NT2/D1 (cell line): ENCODE measurements at regions not wholly inside any gene's neighbourhood (a gene's known extent, or its start where the extent isn't known, plus 50 kb on each side); places are given as distances from the start of the nearest gene placed in this dataset.
A peak's percentile ranks its signal among the peaks of the same experiment; 100 is the strongest.

Experiments used
- DNase-seq: peaks from one replicate; pipeline ENCODE4 v3.0.0-alpha.2; 2011; ENCODE audit warnings: low read depth, low spot score
- H3K27me3 ChIP-seq: 2 replicates; pipeline ENCODE4 v1.6.0; 2011; ENCODE audit warnings: mild to moderate bottlenecking; ENCODE audit not compliant: insufficient read length, insufficient read depth
- H3K36me3 ChIP-seq: 2 replicates; pipeline ENCODE4 v1.6.1; 2011; ENCODE audit warnings: mild to moderate bottlenecking, low read length, mixed read lengths; ENCODE audit not compliant: insufficient read depth, insufficient read length
- H3K4me1 ChIP-seq: 2 replicates; pipeline ENCODE4 v1.5.1; 2011; ENCODE audit not compliant: insufficient read depth, insufficient read length
- H3K4me3 ChIP-seq: 2 replicates; pipeline ENCODE4 v1.5.1; 2011; ENCODE audit warnings: low read depth; ENCODE audit not compliant: insufficient read length
- H3K9ac ChIP-seq: 2 replicates; pipeline ENCODE4 v1.6.0; 2011; ENCODE audit warnings: low read depth; ENCODE audit not compliant: insufficient read length
- H3K9me3 ChIP-seq: 2 replicates; pipeline ENCODE4 v1.5.1; 2011; ENCODE audit warnings: mild to moderate bottlenecking, low read length; ENCODE audit not compliant: insufficient read depth
- SUZ12 ChIP-seq: IDR thresholded peaks from 2 replicates; pipeline ENCODE4 v1.6.1; 2011; ENCODE audit not compliant: insufficient read length, insufficient read depth; ENCODE audit errors: extremely low read depth
- YY1 ChIP-seq: IDR thresholded peaks from 2 replicates; pipeline ENCODE4 v1.6.1; 2011; ENCODE audit not compliant: insufficient read length, insufficient read depth
- ZNF274 ChIP-seq: IDR thresholded peaks from 2 replicates; pipeline ENCODE4 v1.6.1; 2011; ENCODE audit warnings: mild to moderate bottlenecking, low read depth, low read length

DNA sequence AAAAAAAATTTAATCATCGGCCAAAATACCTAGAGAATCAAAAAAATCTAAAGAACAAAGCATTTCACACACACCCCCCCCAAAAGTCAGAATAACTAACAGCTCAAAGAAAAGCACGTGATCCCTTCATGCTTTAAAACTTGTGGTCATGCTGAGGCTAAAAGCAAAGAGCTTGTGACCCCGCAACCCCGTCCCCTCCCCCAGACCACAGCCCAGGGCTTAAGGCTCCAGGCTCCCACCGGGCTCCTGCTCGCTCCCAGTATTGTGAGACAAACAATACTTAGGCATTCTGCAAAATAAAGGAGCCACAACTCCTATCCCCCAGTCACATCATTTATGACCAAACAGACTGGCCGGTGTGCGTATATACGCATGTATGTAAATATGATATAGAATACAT lies 62.1 kb upstream of the CCDC160 start:
- H3K9ac ChIP-seq = no peak overlapping the region
- peak; percentile 58 for DNase-seq
- H3K27me3 ChIP-seq = no peaks in the 10 kb centered on the region

DNA sequence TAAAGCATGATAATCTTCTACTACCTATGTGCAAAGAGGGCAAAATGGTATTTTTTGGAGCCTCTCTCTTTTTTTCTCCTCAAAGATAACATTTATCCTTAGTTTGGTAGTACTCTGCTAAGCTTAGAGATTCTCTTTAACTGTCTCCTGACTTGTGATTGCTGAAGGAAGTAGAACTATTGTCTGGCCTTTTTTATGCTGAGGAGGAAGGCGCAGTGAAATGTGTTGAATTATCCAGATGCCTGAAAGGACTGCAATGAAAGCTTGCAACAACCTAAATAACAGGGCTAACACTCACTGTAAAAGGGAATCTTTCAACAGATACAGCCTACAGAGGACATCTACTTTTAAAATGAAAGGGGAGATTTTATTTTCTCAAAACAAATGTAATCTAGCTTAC lies 59.5 kb upstream of the CCDC160 start:
- H3K9me3 ChIP-seq = no peaks in the 10 kb centered on the region
- no peaks in the 10 kb centered on the region for H3K4me1 ChIP-seq
- no peak overlapping the region for H3K4me3 ChIP-seq
- H3K36me3 ChIP-seq = no peaks in the 10 kb centered on the region
- no peaks in the 10 kb centered on the region for H3K27me3 ChIP-seq
- H3K9ac ChIP-seq = no peak overlapping the region
- TF ChIP-seq YY1 (no peak), SUZ12 (no peak), ZNF274 (no peak)
- no peak for DNase-seq

More for the DNA sequence above, 62.1 kb upstream of the CCDC160 start:
- TF ChIP-seq ZNF274 = no peak
- no peak for TF ChIP-seq YY1
- no peak for TF ChIP-seq SUZ12
- Histone ChIP-seq H3K36me3 (peaks cover 3% of the 10 kb centered on the region), H3K4me1 (no peaks in the 10 kb centered on the region), H3K4me3 (no peak overlapping the region), H3K9me3 (no peaks in the 10 kb centered on the region)

DNA sequence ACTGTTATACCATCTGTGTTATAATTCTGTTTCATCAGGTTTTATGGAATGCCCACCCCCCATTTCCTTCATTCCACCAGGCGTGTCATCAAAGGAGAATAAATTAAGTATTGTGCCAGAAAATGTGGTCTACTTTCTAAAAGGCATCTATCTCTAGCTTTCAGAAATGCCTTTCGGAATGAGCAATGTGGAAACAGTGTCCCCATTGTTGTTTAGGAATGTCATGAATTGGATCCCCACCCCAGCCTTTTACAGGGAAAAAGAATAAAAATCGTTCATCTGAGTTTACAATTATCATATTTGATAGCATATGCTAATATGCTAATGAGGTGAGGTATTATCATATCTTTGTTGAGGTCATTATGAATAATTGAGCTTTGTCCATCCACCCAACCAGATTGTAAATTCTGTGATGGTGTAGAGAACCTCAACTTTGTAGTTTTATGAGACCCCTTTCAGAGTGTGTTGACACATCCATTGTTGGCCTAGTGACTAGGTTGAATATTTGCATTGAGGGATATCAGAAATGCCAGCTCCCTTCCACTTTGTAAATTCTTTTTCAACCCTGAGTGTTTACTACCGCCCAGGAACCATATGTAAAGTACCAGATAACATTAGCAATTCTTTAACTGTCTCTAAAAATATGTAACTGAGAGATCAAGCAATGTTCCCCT lies 56.2 kb upstream of the CCDC160 start:
- H3K4me3 ChIP-seq = no peak overlapping the region
- no peaks in the 10 kb centered on the region for H3K36me3 ChIP-seq
- no peaks in the 10 kb centered on the region for H3K9me3 ChIP-seq
- TF ChIP-seq ZNF274 (no peak), YY1 (no peak), SUZ12 (no peak)
- H3K27me3 ChIP-seq = no peaks in the 10 kb centered on the region
- no peak for DNase-seq
- H3K4me1 ChIP-seq = no peaks in the 10 kb centered on the region
- H3K9ac ChIP-seq = no peak overlapping the region

DNA sequence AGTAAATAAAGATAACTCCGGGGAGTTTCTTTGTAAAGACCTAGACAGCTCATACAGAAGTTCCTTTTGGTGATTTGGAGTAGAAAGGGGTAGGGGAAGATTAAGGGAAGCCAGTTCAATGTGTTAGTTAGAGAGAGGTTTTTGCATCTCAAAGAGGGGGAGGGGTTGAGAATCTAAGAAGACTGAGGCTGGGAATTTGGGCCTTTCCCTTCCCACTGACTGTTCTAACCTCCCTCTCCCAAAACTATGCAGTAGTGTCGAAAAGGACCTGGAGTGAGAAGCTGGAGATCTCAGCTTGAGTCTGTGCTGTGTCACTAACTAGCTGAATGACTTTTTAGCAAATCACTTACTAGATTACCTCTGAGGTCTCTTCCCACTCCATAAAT lies 55.7 kb upstream of the CCDC160 start:
- Histone ChIP-seq H3K4me3 (no peak overlapping the region), H3K27me3 (no peaks in the 10 kb centered on the region), H3K9me3 (no peaks in the 10 kb centered on the region), H3K36me3 (no peaks in the 10 kb centered on the region), H3K4me1 (no peaks in the 10 kb centered on the region), H3K9ac (no peak overlapping the region)
- DNase-seq = peak; percentile 72
- TF ChIP-seq ZNF274 = no peak
- TF ChIP-seq YY1 = no peak
- TF ChIP-seq SUZ12 = no peak

DNA sequence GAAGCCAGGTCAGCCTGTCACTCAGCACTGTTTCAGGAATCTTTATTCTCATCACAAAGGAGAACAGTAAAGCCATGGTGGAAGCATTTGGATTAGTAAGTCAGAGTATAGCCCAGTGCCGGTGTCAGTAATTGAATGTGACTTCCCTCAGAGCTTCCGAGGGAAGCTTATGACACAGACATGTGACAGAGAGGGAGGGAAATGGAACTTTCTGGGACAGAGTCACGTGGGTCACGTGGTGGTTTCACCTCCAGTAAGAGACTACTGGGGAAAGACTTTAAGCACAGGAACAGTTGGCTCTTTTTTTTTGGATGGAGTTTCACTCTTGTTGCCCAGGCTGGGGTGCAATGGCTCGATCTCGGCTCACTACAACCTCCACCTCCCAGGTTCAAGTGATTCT lies 53.3 kb upstream of the CCDC160 start:
- H3K4me1 ChIP-seq = no peaks in the 10 kb centered on the region
- no peak overlapping the region for H3K4me3 ChIP-seq
- DNase-seq = no peak
- no peaks in the 10 kb centered on the region for H3K27me3 ChIP-seq
- no peaks in the 10 kb centered on the region for H3K36me3 ChIP-seq
- TF ChIP-seq YY1 (no peak), ZNF274 (no peak), SUZ12 (no peak)
- no peak overlapping the region for H3K9ac ChIP-seq
- no peaks in the 10 kb centered on the region for H3K9me3 ChIP-seq

DNA sequence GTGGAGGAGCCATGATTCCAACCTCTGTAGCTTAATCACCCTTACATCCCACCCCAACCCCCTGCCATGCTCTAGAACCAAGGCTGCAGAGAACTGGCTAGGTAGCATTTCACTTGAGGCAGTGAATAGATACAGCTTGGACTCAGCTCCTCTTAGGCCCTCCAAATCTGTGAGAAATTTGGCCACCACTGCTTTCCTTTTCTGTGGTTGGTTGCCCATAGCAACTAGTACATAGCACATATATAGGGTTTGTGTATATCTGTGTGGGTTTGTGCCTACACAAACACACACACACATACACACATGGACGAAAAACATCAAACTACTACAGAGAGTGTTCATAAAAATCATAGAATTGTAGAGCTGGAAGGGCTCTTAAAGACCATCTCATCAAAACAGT lies 52.0 kb upstream of the CCDC160 start:
- Histone ChIP-seq H3K4me3 (no peak overlapping the region), H3K9ac (no peak overlapping the region), H3K36me3 (no peaks in the 10 kb centered on the region), H3K27me3 (no peaks in the 10 kb centered on the region), H3K9me3 (no peaks in the 10 kb centered on the region), H3K4me1 (no peaks in the 10 kb centered on the region)
- TF ChIP-seq YY1 = no peak
- TF ChIP-seq SUZ12 = no peak
- TF ChIP-seq ZNF274 = no peak
- DNase-seq = no peak

DNA sequence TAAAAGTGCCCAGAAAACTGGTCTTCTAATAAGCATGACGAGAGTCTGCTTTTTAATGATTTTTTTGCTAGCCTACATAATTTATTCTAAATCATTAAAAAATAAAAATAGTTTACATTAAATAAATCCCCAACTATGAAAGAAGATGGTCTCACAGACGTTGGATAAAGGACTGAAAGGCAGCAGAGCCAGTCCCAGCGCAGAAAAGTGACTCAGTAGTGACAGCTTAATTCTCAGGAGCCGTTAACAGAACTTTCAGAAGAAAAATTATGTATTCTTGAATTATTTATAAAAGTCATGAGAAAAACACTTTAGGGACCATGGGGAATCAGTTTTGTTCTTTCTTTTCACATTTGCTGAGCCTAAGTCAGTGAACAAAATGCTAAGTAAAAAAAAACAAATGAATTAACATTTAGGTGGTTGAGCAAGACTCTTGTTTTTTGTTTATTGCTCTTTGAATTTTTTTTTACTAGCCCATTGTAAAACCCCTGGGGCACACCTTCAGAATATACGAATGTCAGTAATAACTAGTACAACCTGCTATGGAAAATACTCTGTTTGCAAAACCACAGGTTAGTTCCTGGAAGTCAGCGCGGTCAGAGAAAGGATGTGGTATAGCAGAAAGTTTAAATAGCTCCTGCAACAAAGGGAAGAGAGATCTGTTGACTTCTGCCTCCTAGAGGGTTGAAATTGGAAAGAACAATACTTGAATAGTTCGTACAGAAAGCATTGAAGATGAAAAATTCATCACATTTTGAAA lies 50.4 kb upstream of the CCDC160 start:
- Histone ChIP-seq H3K4me3 (no peak overlapping the region), H3K4me1 (no peaks in the 10 kb centered on the region), H3K27me3 (no peaks in the 10 kb centered on the region), H3K36me3 (no peaks in the 10 kb centered on the region), H3K9me3 (no peaks in the 10 kb centered on the region), H3K9ac (no peak overlapping the region)
- no peak for DNase-seq
- TF ChIP-seq YY1 (no peak), ZNF274 (no peak), SUZ12 (no peak)
